ENCODE measurements at regions not wholly inside any gene's neighbourhood (a gene's known extent, or its start where the extent isn't known, plus 50 kb on each side); places are given as distances from the start of the nearest gene placed in this dataset.

- TF ChIP-seq CTCF (IDR thresholded peaks at IDR 0.05; ENCODE audit: low read length) (no peak), EZH2 (optimal IDR thresholded peaks at IDR 0.05; ENCODE audit: low read depth, low read length) (no peak)
Observed at GRCh38 chr1:22248746-22249145, 105.8 kb upstream of the WNT4 start.

All from MM.1S (cell line).